ENCODE measurements at regions not wholly inside any gene's neighbourhood (a gene's known extent, or its start where the extent isn't known, plus 50 kb on each side); places are given as distances from the start of the nearest gene placed in this dataset.

- TF ChIP-seq, protein P1, sequence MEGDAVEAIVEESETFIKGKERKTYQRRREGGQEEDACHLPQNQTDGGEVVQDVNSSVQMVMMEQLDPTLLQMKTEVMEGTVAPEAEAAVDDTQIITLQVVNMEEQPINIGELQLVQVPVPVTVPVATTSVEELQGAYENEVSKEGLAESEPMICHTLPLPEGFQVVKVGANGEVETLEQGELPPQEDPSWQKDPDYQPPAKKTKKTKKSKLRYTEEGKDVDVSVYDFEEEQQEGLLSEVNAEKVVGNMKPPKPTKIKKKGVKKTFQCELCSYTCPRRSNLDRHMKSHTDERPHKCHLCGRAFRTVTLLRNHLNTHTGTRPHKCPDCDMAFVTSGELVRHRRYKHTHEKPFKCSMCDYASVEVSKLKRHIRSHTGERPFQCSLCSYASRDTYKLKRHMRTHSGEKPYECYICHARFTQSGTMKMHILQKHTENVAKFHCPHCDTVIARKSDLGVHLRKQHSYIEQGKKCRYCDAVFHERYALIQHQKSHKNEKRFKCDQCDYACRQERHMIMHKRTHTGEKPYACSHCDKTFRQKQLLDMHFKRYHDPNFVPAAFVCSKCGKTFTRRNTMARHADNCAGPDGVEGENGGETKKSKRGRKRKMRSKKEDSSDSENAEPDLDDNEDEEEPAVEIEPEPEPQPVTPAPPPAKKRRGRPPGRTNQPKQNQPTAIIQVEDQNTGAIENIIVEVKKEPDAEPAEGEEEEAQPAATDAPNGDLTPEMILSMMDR (IDR thresholded peaks at IDR 0.05) = no peak
- ATAC-seq (no peak), DNase-seq (no peak)
- no peak overlapping the region for H3K4me3 ChIP-seq
- no peaks in the 10 kb centered on the region for H3K36me3 ChIP-seq (ENCODE audit: insufficient read depth in 1 of 2, low read depth in 1 of 2)
- H3K27me3 ChIP-seq (ENCODE audit: insufficient read depth in 3 of 3, low read length in 2 of 3) = no peaks in the 10 kb centered on the region
- H3K9me3 ChIP-seq = no peaks in the 10 kb centered on the region
- H3K4me1 ChIP-seq = no peaks in the 10 kb centered on the region
- no peak overlapping the region for H3K27ac ChIP-seq
- intact Hi-C loops (cut with DNase I) = no loop called here
Measured at GRCh38 chr11:95534809-95535208, 254.8 kb downstream of the FAM76B start.

- TF ChIP-seq, protein P1 (IDR thresholded peaks at IDR 0.05) = no peak
- no peaks in the 10 kb centered on the region for H3K36me3 ChIP-seq (ENCODE audit: insufficient read depth in 1 of 2, low read depth in 1 of 2)
- intact Hi-C loops (cut with DNase I) = no loop called here
- H3K27ac ChIP-seq = no peak overlapping the region
- H3K9me3 ChIP-seq = no peaks in the 10 kb centered on the region
- H3K4me1 ChIP-seq = no peaks in the 10 kb centered on the region
- ATAC-seq = no peak
- WGBS, 3 donors = 88 to 98% (median 95%) methylated on average over 1 of the region's 1 CpG
- no peak overlapping the region for H3K4me3 ChIP-seq
- no peak for DNase-seq
- H3K27me3 ChIP-seq (ENCODE audit: insufficient read depth in 3 of 3, low read length in 2 of 3) = no peaks in the 10 kb centered on the region
Measured at GRCh38 chr11:95534226-95534625, 255.4 kb downstream of the FAM76B start.

GRCh38 chr11:95531116-95531515 is 258.5 kb downstream of the FAM76B start:
- Histone ChIP-seq H3K27me3 (ENCODE audit: insufficient read depth in 3 of 3, low read length in 2 of 3) (no peaks in the 10 kb centered on the region), H3K27ac (no peak overlapping the region), H3K36me3 (ENCODE audit: insufficient read depth in 1 of 2, low read depth in 1 of 2) (no peaks in the 10 kb centered on the region), H3K4me3 (no peak overlapping the region), H3K9me3 (no peaks in the 10 kb centered on the region), H3K4me1 (no peaks in the 10 kb centered on the region)
- WGBS, 3 donors = 79 to 93% (median 85%) methylated on average over 3 of the region's 3 CpGs
- ATAC-seq (no peak), DNase-seq (no peak)
- TF ChIP-seq, protein P1 (IDR thresholded peaks at IDR 0.05) = no peak
- intact Hi-C loops (cut with DNase I) = no loop called here

GRCh38 chr11:95524314-95525036 is 265.1 kb downstream of the FAM76B start:
- ATAC-seq (no peak), DNase-seq (no peak)
- Histone ChIP-seq H3K4me3 (no peak overlapping the region), H3K36me3 (ENCODE audit: insufficient read depth in 1 of 2, low read depth in 1 of 2) (no peaks in the 10 kb centered on the region), H3K27me3 (ENCODE audit: insufficient read depth in 3 of 3, low read length in 2 of 3) (no peaks in the 10 kb centered on the region), H3K4me1 (no peaks in the 10 kb centered on the region), H3K9me3 (no peaks in the 10 kb centered on the region), H3K27ac (no peak overlapping the region)
- 47 to 60% (median 58%) methylated on average over 4 of the region's 4 CpGs for WGBS, 3 donors
- TF ChIP-seq, protein P1 (IDR thresholded peaks at IDR 0.05) = no peak
- intact Hi-C loops (cut with DNase I) = no loop called here

DNA sequence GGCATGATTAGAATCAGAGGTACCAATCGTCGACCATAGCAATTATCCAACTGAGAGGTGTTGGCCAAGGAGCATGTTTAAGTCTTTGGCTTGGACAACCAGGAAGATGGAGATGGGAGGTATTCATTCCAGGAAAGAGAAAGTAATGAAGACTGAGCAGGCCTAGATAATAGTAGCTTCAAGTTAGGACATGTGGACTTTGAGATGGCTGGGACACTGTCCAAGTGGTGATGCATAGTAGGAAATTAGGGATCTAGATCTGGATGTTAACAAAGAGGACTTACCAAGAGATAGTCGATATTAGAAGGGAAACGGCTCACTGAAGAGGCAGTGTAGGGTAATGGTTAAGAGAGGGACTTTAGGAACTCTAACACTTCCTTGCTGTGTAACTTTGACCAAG is 266.7 kb downstream of the FAM76B start:
- intact Hi-C loops (cut with DNase I) = no loop called here
- 79 to 89% (median 81%) methylated on average over 4 of the region's 4 CpGs for WGBS, 3 donors
- TF ChIP-seq, protein P1 (IDR thresholded peaks at IDR 0.05) = no peak
- DNase-seq (no peak), ATAC-seq (no peak)
- no peaks in the 10 kb centered on the region for H3K36me3 ChIP-seq (ENCODE audit: insufficient read depth in 1 of 2, low read depth in 1 of 2)
- no peaks in the 10 kb centered on the region for H3K4me1 ChIP-seq
- no peak overlapping the region for H3K4me3 ChIP-seq
- H3K27me3 ChIP-seq (ENCODE audit: insufficient read depth in 3 of 3, low read length in 2 of 3) = no peaks in the 10 kb centered on the region
- H3K27ac ChIP-seq = no peak overlapping the region
- no peaks in the 10 kb centered on the region for H3K9me3 ChIP-seq
